ENCODE measurements at regions not wholly inside any gene's neighbourhood (a gene's known extent, or its start where the extent isn't known, plus 50 kb on each side); places are given as distances from the start of the nearest gene placed in this dataset.

DNA sequence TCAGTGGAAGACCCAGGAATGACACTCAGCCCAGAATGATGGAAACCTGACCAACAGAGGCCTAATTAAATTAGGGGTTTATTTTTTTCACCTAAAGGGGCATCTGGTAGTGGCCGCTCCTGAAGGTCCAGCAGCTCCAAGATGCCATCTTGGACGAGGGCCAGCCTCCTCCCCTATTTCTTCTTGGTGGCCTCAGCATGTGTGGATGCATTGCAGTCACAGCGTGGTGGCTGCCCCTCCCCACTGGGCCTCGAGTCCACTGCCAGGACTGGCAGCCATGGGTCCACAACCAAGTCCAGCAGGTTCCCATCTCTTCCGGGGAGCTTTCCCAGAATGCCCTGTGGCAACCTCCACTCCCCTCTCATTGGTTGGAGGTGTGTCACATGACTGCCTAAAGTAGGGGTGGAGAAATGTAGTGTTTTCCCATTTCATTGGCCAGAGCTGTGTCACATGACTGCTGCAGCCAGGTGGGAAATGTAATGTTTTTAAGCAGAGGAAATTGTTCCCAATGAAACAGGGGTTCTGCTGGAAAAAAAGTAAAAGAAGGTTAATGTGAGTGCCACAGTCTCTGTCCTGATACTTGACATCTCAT is 628.2 kb downstream of the PTPRU start:
- intact Hi-C loops (cut with micrococcal nuclease; ENCODE audit: unreplicated experiment) = no loop called here
- in situ Hi-C loops (cut with HindIII; ENCODE audit: extremely low pct_ligation_motif_present, low pct_unique_long_range_greater_than_20kb) = no loop called here
- DNase-seq (ENCODE audit: low spot score) (no peak), FAIRE-seq (no peak), ATAC-seq (no peak)
- Histone ChIP-seq H3K4me2 (ENCODE audit: low read depth, low read length) (no peak overlapping the region), H3K27me3 (ENCODE audit: control insufficient read depth in 1 of 2, insufficient read depth in 2 of 2, low read length in 2 of 2) (no peaks in the 10 kb centered on the region), H4K20me1 (ENCODE audit: insufficient read depth, low read length) (no peaks in the 10 kb centered on the region), H3K79me2 (ENCODE audit: insufficient read depth, low read length) (no peaks in the 10 kb centered on the region), H3K4me1 (ENCODE audit: insufficient read depth, low read length) (no peaks in the 10 kb centered on the region), H2AFZ (ENCODE audit: low read length) (no peak overlapping the region), H3K4me3 (replicated peaks in 1 of 3; ENCODE audit: insufficient read depth in 1 of 3, low read depth in 2 of 3, low read length in 3 of 3) (no peak overlapping the region), H3K9ac (ENCODE audit: insufficient read depth, low read depth, low read length) (no peak overlapping the region), H3K36me3 (replicated peaks in 1 of 2; ENCODE audit: control insufficient read depth in 1 of 2, insufficient read depth in 2 of 2, low read length in 2 of 2) (no peaks in the 10 kb centered on the region), H3K27ac (ENCODE audit: extremely low read length, insufficient read depth, low read length) (no peak overlapping the region), H3K9me3 (ENCODE audit: low read length) (peaks cover 12% of the 10 kb centered on the region; the same call in 1 of the 2 replicates)
- ChIA-PET CTCF (ENCODE audit: low intra/inter-chr PET ratio, low total read pairs) (no interaction called here), POLR2A (no interaction called here)
- BruUV-seq (replicated peaks) = no TSS peak
- no peak for TF ChIP-seq RCOR2 (CRISPR knock-in tag; IDR thresholded peaks at IDR 0.05)
- TF ChIP-seq ZNF788 (CRISPR knock-in tag; IDR thresholded peaks at IDR 0.05; ENCODE audit: borderline replicate concordance) = no peak
- TF ChIP-seq NFYB (CRISPR knock-in tag; IDR thresholded peaks at IDR 0.05) = peak; percentile 51; the same call in 1 of the 2 replicates
- TF ChIP-seq, protein P1, sequence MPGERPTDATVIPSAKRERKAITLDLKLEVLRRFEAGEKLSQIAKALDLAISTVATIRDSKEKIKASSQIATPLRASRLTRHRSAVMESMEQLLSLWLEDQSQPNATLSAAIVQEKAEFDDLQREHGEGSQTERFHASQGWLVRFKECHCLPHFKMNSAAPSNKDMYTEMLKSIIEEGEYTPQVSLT (CRISPR knock-in tag; IDR thresholded peaks at IDR 0.05; ENCODE audit: borderline replicate concordance, low read depth) = no peak
- WGBS (ENCODE audit: low lambda C conversion rate) = 0% methylated on average over 2 of the region's 5 CpGs

- no peak overlapping the region for H3K4me3 ChIP-seq (replicated peaks in 1 of 3; ENCODE audit: insufficient read depth in 1 of 3, low read depth in 2 of 3, low read length in 3 of 3)
- H2AFZ ChIP-seq (ENCODE audit: low read length) = no peak overlapping the region
- no peak for FAIRE-seq
- H3K27me3 ChIP-seq (ENCODE audit: control insufficient read depth in 1 of 2, insufficient read depth in 2 of 2, low read length in 2 of 2) = peaks cover 0 to 2% of the 10 kb centered on the region in 2 experiments; a peak in 2 of 5 replicates
- no peak overlapping the region for H3K9ac ChIP-seq (ENCODE audit: insufficient read depth, low read depth, low read length)
- CTCF ChIA-PET (ENCODE audit: low intra/inter-chr PET ratio, low total read pairs) = no interaction called here
- H3K79me2 ChIP-seq (ENCODE audit: insufficient read depth, low read length) = no peaks in the 10 kb centered on the region
- no peaks in the 10 kb centered on the region for H3K4me1 ChIP-seq (ENCODE audit: insufficient read depth, low read length)
- no peak for DNase-seq (ENCODE audit: low spot score)
- POLR2A ChIA-PET = no interaction called here
- intact Hi-C loops (cut with micrococcal nuclease; ENCODE audit: unreplicated experiment) = no loop called here
- 0% methylated on average over 1 of the region's 1 CpG for WGBS (ENCODE audit: low lambda C conversion rate)
- no peaks in the 10 kb centered on the region for H4K20me1 ChIP-seq (ENCODE audit: insufficient read depth, low read length)
- in situ Hi-C loops (cut with HindIII; ENCODE audit: extremely low pct_ligation_motif_present, low pct_unique_long_range_greater_than_20kb) = no loop called here
- H3K36me3 ChIP-seq (replicated peaks in 1 of 2; ENCODE audit: control insufficient read depth in 1 of 2, insufficient read depth in 2 of 2, low read length in 2 of 2) = no peaks in the 10 kb centered on the region
- ATAC-seq = no peak
- no peak overlapping the region for H3K4me2 ChIP-seq (ENCODE audit: low read depth, low read length)
- no peak overlapping the region for H3K27ac ChIP-seq (ENCODE audit: extremely low read length, insufficient read depth, low read length)
- no TSS peak for BruUV-seq (replicated peaks)
- peaks cover 12% of the 10 kb centered on the region; the same call in 1 of the 2 replicates for H3K9me3 ChIP-seq (ENCODE audit: low read length)
- TF ChIP-seq, protein P2, sequence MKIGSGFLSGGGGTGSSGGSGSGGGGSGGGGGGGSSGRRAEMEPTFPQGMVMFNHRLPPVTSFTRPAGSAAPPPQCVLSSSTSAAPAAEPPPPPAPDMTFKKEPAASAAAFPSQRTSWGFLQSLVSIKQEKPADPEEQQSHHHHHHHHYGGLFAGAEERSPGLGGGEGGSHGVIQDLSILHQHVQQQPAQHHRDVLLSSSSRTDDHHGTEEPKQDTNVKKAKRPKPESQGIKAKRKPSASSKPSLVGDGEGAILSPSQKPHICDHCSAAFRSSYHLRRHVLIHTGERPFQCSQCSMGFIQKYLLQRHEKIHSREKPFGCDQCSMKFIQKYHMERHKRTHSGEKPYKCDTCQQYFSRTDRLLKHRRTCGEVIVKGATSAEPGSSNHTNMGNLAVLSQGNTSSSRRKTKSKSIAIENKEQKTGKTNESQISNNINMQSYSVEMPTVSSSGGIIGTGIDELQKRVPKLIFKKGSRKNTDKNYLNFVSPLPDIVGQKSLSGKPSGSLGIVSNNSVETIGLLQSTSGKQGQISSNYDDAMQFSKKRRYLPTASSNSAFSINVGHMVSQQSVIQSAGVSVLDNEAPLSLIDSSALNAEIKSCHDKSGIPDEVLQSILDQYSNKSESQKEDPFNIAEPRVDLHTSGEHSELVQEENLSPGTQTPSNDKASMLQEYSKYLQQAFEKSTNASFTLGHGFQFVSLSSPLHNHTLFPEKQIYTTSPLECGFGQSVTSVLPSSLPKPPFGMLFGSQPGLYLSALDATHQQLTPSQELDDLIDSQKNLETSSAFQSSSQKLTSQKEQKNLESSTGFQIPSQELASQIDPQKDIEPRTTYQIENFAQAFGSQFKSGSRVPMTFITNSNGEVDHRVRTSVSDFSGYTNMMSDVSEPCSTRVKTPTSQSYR (CRISPR knock-in tag; IDR thresholded peaks at IDR 0.05; ENCODE audit: borderline replicate concordance) = no peak
- TF ChIP-seq SALL1 (CRISPR knock-in tag; IDR thresholded peaks at IDR 0.05) (no peak), ZNF556 (CRISPR knock-in tag; IDR thresholded peaks at IDR 0.05; ENCODE audit: borderline replicate concordance) (no peak), RAD21 (CRISPR knock-in tag; IDR thresholded peaks at IDR 0.05) (no peak), SP5 (CRISPR knock-in tag; IDR thresholded peaks at IDR 0.05; ENCODE audit: borderline replicate concordance, low read depth) (no peak), GATA4 (IDR thresholded peaks at IDR 0.05; ENCODE audit: borderline replicate concordance, low read depth) (no peak), REPIN1 (CRISPR knock-in tag; IDR thresholded peaks at IDR 0.05; ENCODE audit: borderline replicate concordance, low read depth) (no peak), ZNF34 (CRISPR knock-in tag; IDR thresholded peaks at IDR 0.05; ENCODE audit: borderline replicate concordance) (no peak), RCOR2 (CRISPR knock-in tag; IDR thresholded peaks at IDR 0.05) (no peak), ZNF350 (CRISPR knock-in tag; IDR thresholded peaks at IDR 0.05; ENCODE audit: borderline replicate concordance, low read depth) (no peak), ZNF691 (CRISPR knock-in tag; IDR thresholded peaks at IDR 0.05; ENCODE audit: borderline replicate concordance, low read depth) (no peak), ZNF207 (IDR thresholded peaks at IDR 0.05; ENCODE audit: borderline replicate concordance) (no peak)
Measured at GRCh38 chr1:29861922-29862321, 625.6 kb downstream of the PTPRU start.
